ENCODE measurements at regions not wholly inside any gene's neighbourhood (a gene's known extent, or its start where the extent isn't known, plus 50 kb on each side); places are given as distances from the start of the nearest gene placed in this dataset.

DNA sequence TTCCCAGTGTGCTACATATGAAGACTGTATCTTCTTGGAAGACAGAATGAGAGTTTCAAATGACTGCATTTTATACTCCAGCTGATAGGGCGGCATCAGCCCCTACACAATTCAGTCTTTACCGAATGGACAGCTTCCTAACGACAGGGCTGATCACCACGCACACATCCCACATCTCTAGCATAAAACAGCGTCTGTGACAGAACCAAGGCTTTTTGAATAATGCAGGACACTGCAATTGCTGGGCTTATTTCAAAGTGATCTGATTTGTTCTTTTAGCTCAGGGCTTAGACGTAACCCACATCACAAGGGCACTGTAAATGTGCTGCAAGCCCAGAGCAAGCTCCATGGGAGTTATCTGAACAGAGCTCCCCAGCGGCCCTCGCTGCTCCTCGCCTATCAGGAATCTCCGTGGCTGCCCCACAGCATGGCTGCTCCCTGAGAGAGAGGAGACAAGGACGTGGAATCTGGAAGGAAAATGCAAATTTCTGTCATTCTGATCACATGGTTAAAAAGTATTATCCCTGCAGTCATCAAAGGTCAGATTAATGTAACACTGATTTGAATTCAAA is 158.5 kb upstream of the ALKAL2 start:
- no peak for TF ChIP-seq ATF3 (IDR thresholded peaks at IDR 0.05)
- TF ChIP-seq POLR2A (IDR thresholded peaks at IDR 0.05; ENCODE audit: borderline replicate concordance, extremely low read depth, insufficient read depth, insufficient read length) = no peak
- TF ChIP-seq, protein P1, sequence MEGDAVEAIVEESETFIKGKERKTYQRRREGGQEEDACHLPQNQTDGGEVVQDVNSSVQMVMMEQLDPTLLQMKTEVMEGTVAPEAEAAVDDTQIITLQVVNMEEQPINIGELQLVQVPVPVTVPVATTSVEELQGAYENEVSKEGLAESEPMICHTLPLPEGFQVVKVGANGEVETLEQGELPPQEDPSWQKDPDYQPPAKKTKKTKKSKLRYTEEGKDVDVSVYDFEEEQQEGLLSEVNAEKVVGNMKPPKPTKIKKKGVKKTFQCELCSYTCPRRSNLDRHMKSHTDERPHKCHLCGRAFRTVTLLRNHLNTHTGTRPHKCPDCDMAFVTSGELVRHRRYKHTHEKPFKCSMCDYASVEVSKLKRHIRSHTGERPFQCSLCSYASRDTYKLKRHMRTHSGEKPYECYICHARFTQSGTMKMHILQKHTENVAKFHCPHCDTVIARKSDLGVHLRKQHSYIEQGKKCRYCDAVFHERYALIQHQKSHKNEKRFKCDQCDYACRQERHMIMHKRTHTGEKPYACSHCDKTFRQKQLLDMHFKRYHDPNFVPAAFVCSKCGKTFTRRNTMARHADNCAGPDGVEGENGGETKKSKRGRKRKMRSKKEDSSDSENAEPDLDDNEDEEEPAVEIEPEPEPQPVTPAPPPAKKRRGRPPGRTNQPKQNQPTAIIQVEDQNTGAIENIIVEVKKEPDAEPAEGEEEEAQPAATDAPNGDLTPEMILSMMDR (IDR thresholded peaks at IDR 0.05 in 2 of 3, conservative IDR thresholded peaks at IDR 0.05 in 1 of 3; ENCODE audit: borderline replicate concordance in 1 of 3, insufficient read depth in 1 of 3, low read depth in 2 of 3, low read length in 2 of 3) = no peak

Data from HCT116 (cell line).